GM18507 (cell line): ENCODE measurements at regions not wholly inside any gene's neighbourhood (a gene's known extent, or its start where the extent isn't known, plus 50 kb on each side); places are given as distances from the start of the nearest gene placed in this dataset.
"Not testable (repeated sequence)": the region's sequence is repeated elsewhere in the genome, so short reads cannot be mapped to it uniquely, and the experiment has no call there.

Source experiments
- DNase-seq: peaks from one replicate; pipeline ENCODE4 v3.0.0; 2011; ENCODE audit warnings: low read depth; ENCODE audit not compliant: insufficient read length; ENCODE audit errors: extremely low spot score
- FAIRE-seq: peaks from 2 replicates; lab custom pipeline; 2011; peaks lifted over from hg19 to GRCh38; lab: Jason Lieb, UNC

- FAIRE-seq (no peak), DNase-seq (no peak)
Measured at GRCh38 chr12:125983094-125983783, 918.0 kb downstream of the AACS start.

- FAIRE-seq = no peak
Measured at GRCh38 chr12:125983784-125984500, 918.7 kb downstream of the AACS start.

GRCh38 chr12:125988545-125988944, 923.3 kb downstream of the AACS start:
- FAIRE-seq = no peak
- no peak for DNase-seq

More at GRCh38 chr12:125983784-125984500, 918.7 kb downstream of the AACS start:
- DNase-seq = no peak

GRCh38 chr12:125989696-125990095, 924.5 kb downstream of the AACS start:
- no peak for DNase-seq
- no peak for FAIRE-seq

GRCh38 chr12:125996443-125996842, 931.2 kb downstream of the AACS start:
- DNase-seq (no peak), FAIRE-seq (no peak)

- FAIRE-seq (no peak), DNase-seq (no peak)
Measured at GRCh38 chr12:125999628-126000027, 934.4 kb downstream of the AACS start.

GRCh38 chr12:126019385-126019784, 954.1 kb downstream of the AACS start:
- no peak for FAIRE-seq
- DNase-seq = no peak

GRCh38 chr12:126021675-126022074, 956.4 kb downstream of the AACS start:
- FAIRE-seq = no peak
- DNase-seq = no peak

GRCh38 chr12:126027825-126028224, 962.6 kb downstream of the AACS start:
- no peak for FAIRE-seq
- no peak for DNase-seq

GRCh38 chr12:126030573-126030972, 965.3 kb downstream of the AACS start:
- FAIRE-seq = no peak

GRCh38 chr12:126033751-126034150, 968.5 kb downstream of the AACS start:
- no peak for DNase-seq
- FAIRE-seq = no peak

More at GRCh38 chr12:126030573-126030972, 965.3 kb downstream of the AACS start:
- DNase-seq = no peak

- DNase-seq = no peak
- no peak for FAIRE-seq
Measured at GRCh38 chr12:126036348-126036747, 971.1 kb downstream of the AACS start.

- DNase-seq (no peak), FAIRE-seq (no peak)
Measured at GRCh38 chr12:126038434-126038833, 973.2 kb downstream of the AACS start.

GRCh38 chr12:126040307-126040706, 975.1 kb downstream of the AACS start:
- no peak for FAIRE-seq
- no peak for DNase-seq

GRCh38 chr12:126042286-126042685, 977.1 kb downstream of the AACS start:
- FAIRE-seq (no peak), DNase-seq (no peak)

- not testable (repeated sequence) for FAIRE-seq
Measured at GRCh38 chr12:126049501-126049900, 984.3 kb downstream of the AACS start.

GRCh38 chr12:126051611-126052107, 986.4 kb downstream of the AACS start:
- FAIRE-seq (no peak), DNase-seq (no peak)

More at GRCh38 chr12:126049501-126049900, 984.3 kb downstream of the AACS start:
- not testable (repeated sequence) for DNase-seq

- FAIRE-seq (no peak), DNase-seq (no peak)
Measured at GRCh38 chr12:126055521-126055920, 990.3 kb downstream of the AACS start.

GRCh38 chr12:126061777-126062176, 996.5 kb downstream of the AACS start:
- no peak for DNase-seq
- no peak for FAIRE-seq

- DNase-seq (no peak), FAIRE-seq (no peak)
Measured at GRCh38 chr12:126064028-126064427, 998.8 kb downstream of the AACS start.
